ENCODE measurements at regions not wholly inside any gene's neighbourhood (a gene's known extent, or its start where the extent isn't known, plus 50 kb on each side); places are given as distances from the start of the nearest gene placed in this dataset.
"Not testable (repeated sequence)": the region's sequence is repeated elsewhere in the genome, so short reads cannot be mapped to it uniquely, and the experiment has no call there.

- DNase-seq, result no peak
These were observed 127.7 kb upstream of the EPHA3 start for GRCh38 chr3:88979760-88980159.

- DNase-seq, result no peak
These were observed 124.0 kb upstream of the EPHA3 start for GRCh38 chr3:88983458-88983857.

- no peak for DNase-seq
These were observed 123.2 kb upstream of the EPHA3 start for GRCh38 chr3:88984256-88984655.

- DNase-seq, result no peak
These were observed 122.6 kb upstream of the EPHA3 start for GRCh38 chr3:88984832-88985231.

- DNase-seq, result no peak
These were observed 121.9 kb upstream of the EPHA3 start for GRCh38 chr3:88985491-88985890.

- DNase-seq, result no peak
These were observed 120.6 kb upstream of the EPHA3 start for GRCh38 chr3:88986834-88987233.

- DNase-seq, result no peak
These were observed 119.6 kb upstream of the EPHA3 start for GRCh38 chr3:88987776-88988175.

GRCh38 chr3:88988906-88989305, 118.5 kb upstream of the EPHA3 start:
- DNase-seq, result no peak

- DNase-seq, result no peak
These were observed 115.9 kb upstream of the EPHA3 start for GRCh38 chr3:88991496-88991895.

- no peak for DNase-seq
These were observed 110.7 kb upstream of the EPHA3 start for GRCh38 chr3:88996691-88997090.

GRCh38 chr3:88997260-88997659, 110.2 kb upstream of the EPHA3 start:
- no peak for DNase-seq

GRCh38 chr3:89000886-89001285, 106.5 kb upstream of the EPHA3 start:
- no peak for DNase-seq

- no peak for DNase-seq
These were observed 105.2 kb upstream of the EPHA3 start for GRCh38 chr3:89002191-89002590.

- no peak for DNase-seq
These were observed 93.9 kb upstream of the EPHA3 start for GRCh38 chr3:89013536-89013935.

GRCh38 chr3:89017531-89017930, 89.9 kb upstream of the EPHA3 start:
- no peak for DNase-seq

GRCh38 chr3:89025185-89025584, 82.2 kb upstream of the EPHA3 start:
- DNase-seq, result no peak

- no peak for DNase-seq
These were observed 74.9 kb upstream of the EPHA3 start for GRCh38 chr3:89032346-89033013.

GRCh38 chr3:89034723-89035122, 72.7 kb upstream of the EPHA3 start:
- DNase-seq, result not testable (repeated sequence)

- no peak for DNase-seq
These were observed 68.6 kb upstream of the EPHA3 start for GRCh38 chr3:89038869-89039268.

- DNase-seq, result no peak
These were observed 65.1 kb upstream of the EPHA3 start for GRCh38 chr3:89042236-89042835.

GRCh38 chr3:89043406-89043932, 64.0 kb upstream of the EPHA3 start:
- no peak for DNase-seq

GRCh38 chr3:89046661-89047060, 60.8 kb upstream of the EPHA3 start:
- DNase-seq, result no peak

- no peak for DNase-seq
These were observed 58.3 kb upstream of the EPHA3 start for GRCh38 chr3:89049119-89049518.

- DNase-seq, result no peak
These were observed 55.0 kb upstream of the EPHA3 start for GRCh38 chr3:89052386-89052785.

- no peak for DNase-seq
These were observed 50.0 kb upstream of the EPHA3 start for GRCh38 chr3:89057398-89057797.

Data from CD4-positive, alpha-beta T cell treated with Interleukin-15 for 1 hour (primary cell).